ENCODE measurements at regions not wholly inside any gene's neighbourhood (a gene's known extent, or its start where the extent isn't known, plus 50 kb on each side); places are given as distances from the start of the nearest gene placed in this dataset.
"Not testable (repeated sequence)": the region's sequence is repeated elsewhere in the genome, so short reads cannot be mapped to it uniquely, and the experiment has no call there.

- DNase-seq: no peak
Measured at GRCh38 chr12:107144441-107144840, 51.1 kb upstream of the CRY1 start.

- DNase-seq: no peak
Measured at GRCh38 chr12:107144990-107145389, 51.6 kb upstream of the CRY1 start.

GRCh38 chr12:107145397-107145796 lies 52.0 kb upstream of the CRY1 start:
- DNase-seq: no peak

DNA sequence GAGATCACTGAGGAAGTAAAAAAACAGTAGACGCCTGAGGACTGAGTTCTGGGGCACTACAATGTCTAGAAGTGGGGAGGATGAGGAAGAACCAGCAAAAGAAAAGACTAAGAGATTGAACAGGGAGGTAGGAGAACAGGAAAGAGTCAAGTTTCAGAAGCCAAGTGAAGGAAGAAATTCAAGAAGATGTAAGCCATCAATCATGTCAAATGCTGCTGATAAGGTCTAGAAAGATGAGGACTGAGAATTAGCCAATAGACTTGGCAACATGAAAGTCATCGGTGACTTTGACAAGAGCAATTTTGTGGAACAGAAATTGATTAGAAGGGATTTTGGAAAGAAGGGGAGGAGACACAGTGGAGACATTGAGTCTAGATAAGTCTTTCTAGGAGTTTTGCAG lies 54.8 kb upstream of the CRY1 start:
- DNase-seq: no peak

- no peak for DNase-seq
Measured at GRCh38 chr12:107152315-107152714, 59.0 kb upstream of the CRY1 start.

GRCh38 chr12:107159384-107159900 lies 66.1 kb upstream of the CRY1 start:
- DNase-seq: no peak

- no peak for DNase-seq
Measured at GRCh38 chr12:107163413-107163812, 70.1 kb upstream of the CRY1 start.

- DNase-seq: no peak
Measured at GRCh38 chr12:107164392-107164791, 71.0 kb upstream of the CRY1 start.

GRCh38 chr12:107165581-107165980 lies 72.2 kb upstream of the CRY1 start:
- no peak for DNase-seq

DNA sequence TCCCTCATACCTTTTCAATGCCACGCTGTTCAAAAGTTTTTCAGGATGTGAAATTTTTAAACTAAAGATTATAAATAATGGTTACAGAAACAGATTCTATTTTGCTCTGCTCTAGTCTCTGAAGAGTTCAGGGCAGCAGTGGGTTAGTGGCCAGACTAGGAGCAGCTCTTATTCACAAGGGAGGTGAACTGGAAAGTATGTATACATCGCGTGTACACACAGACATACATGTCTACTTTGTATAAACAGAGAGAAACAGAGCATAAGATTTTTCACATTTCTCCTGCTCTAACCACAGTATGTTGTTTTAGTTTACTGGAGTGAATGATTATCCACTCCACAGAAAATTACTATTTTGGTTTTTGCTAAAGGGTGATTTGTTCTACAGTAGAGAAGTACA lies 74.4 kb upstream of the CRY1 start:
- DNase-seq: no peak

- no peak for DNase-seq
Measured at GRCh38 chr12:107169200-107169599, 75.9 kb upstream of the CRY1 start.

DNA sequence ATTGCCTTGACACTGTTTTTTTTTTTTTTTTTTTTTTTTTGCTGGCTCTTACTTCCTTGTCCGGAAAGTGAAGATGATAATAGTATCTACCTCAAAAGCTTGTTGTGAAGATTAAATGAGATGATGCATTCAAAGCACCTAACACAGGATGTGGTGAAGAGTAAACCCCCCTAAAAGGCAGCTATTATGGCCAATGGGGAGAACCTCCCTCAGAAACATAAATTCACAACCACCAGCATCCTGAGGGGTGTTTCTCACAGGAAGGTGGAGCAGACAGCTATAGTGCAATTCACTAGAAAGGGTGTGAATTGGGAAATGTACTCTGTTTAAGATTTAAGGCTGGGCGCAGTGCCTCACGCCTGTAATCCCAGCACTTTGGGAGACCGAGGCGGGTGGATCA lies 85.4 kb upstream of the CRY1 start:
- DNase-seq: no peak

DNA sequence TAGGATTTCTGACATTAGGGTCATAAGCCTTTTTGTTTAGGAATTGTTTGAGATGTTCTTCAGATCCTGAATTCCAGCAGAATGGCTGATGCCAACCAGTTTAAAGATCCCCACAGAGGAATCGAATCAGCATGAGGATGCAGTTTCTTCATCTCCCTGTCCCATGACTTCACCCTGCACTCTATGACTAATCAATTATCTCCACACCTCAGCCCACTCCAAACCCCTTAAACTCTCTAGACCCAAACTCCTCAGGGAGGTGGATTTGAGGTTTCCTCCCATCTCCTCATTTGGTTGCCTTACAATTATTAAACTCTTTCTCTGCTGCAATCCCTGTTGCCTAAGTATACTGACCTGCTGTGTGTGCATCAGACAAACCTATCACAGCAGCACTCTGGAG lies 86.5 kb upstream of the CRY1 start:
- no peak for DNase-seq

DNA sequence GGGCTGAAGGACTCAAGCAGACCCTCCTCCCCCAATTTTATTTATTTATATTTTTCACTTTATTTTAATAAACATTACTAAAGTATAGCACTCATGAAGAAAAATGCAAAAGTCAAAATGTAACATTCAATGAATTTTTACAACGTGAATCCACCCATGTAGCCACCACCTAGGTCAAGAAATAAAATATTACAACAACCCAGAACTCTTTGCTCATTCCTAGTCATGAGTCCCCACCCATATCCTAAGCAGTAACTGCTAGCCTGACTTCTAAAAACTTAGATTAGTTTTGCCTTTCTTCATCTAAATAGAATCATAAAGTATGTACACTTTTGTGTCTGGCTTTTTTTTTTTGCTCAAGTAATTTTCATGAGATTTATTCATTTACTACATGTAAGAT lies 86.9 kb upstream of the CRY1 start:
- DNase-seq: no peak

DNA sequence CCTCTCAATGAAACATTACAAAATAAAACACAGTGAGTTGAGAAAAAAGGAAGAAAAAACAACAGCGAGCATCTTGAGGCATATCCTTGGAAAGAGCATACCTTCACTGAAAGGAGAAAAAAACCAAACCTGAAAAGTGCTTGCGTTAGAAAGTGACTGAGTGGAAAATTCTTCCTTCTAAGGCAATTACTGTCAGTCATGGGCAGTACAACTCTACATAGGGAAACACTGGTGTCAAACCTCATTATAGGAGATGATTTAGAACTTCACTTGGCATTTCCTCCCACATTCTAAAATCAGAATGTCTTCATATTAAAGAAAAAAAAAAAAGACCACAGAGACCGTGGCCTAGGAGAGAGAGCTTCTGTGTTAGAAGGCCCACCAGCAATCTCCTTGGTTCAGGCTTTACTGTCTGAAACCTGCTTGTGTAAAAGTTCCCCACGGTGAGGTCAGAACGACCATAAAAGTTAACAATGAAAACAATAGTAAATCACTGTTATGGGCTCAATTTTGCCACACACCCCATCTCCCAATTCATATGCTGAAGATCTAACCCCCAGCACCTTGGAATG lies 91.1 kb upstream of the CRY1 start:
- DNase-seq: no peak

DNA sequence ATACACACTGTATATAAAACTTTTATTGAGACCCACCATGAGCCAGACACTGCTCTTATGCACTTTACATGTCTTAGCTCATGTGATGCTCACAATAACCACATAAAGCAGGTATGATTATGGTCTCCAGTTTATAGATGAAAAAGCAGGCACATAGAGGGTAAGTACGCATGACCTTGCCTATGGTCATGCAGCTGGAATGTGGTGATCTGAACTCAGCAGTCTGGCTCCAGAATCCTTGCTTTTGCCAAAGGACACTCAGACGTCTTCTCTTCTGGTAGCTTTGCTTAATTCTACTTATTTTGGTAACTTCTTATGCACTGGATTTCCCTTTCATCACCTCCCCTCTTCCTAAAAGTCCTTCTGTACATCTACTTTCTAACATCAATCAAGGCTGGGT lies 103.3 kb upstream of the CRY1 start:
- DNase-seq: no peak

- no peak for DNase-seq
Measured at GRCh38 chr12:107200394-107200793, 107.0 kb upstream of the CRY1 start.

DNA sequence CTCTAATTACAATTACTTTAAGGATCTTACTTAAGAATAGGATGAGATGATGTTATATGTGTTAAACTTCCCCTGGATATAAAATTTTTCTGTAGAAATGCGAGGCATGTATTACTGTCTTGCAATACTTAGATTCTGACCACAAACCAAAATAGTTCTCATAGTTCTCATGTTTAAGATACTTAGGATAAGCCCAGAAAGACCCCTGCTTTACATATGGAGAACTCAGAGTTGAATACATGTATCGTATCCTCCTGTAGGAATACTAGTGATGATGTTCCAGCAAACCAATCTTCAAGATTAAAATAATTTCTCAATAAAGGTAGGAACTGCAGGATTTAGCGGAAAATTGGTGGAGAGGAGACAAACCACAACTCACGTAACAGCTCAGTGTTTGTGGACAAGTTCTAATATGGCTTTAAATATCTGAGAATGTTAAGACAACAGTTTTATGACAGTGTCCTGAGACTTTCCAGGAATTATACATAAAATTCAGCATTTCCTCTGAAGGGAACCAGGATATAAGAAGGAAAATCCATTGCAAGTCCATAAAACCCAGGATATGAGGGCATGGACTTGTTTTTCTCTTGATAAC lies 114.7 kb upstream of the CRY1 start:
- no peak for DNase-seq

DNA sequence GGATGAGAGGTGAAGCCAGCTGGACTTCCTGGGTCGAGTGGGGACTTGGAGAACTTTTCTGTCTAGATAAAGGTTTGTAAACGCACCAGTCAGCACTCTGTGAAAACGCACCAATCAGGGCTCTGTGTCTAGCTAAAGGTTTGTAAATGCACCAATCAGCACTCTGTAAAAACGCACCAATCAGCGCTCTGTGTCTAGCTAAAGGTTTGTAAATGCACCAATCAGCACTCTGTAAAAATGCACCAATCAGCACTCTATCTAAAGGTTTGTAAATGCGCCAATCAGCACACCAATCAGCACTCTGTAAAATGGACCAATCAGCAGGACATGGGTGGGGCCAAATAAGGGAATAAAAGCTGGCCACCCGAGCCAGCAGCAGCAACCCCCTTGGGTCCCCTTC lies 116.4 kb upstream of the CRY1 start:
- DNase-seq: not testable (repeated sequence)

- not testable (repeated sequence) for DNase-seq
Measured at GRCh38 chr12:107214373-107214773, 121.0 kb upstream of the CRY1 start.

- not testable (repeated sequence) for DNase-seq
Measured at GRCh38 chr12:107216411-107216810, 123.1 kb upstream of the CRY1 start.

- DNase-seq: no peak
Measured at GRCh38 chr12:107219301-107219700, 126.0 kb upstream of the CRY1 start.

DNA sequence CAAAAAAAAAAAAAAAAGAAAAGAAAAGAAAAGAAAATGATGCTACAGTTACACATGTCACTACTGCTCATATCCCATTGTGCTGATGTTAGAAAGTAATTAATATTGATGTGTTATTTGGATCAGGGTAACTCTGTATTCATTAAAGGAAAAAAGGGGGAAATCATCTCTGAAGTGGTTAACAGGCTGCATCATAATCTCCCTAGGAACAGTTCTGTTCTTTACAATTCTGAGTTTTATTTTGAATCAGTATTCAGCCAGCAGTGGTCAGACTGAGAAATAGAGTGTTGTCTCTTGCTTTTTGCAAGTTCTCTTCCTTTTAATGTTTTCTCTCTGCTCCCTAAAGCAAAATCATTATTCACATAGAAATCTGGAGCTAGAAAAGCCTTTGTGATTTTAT lies 128.6 kb upstream of the CRY1 start:
- no peak for DNase-seq

- no peak for DNase-seq
Measured at GRCh38 chr12:107223821-107224220, 130.5 kb upstream of the CRY1 start.
